Mucosa of rectum (tissue), 2 donors: ENCODE measurements at regions not wholly inside any gene's neighbourhood (a gene's known extent, or its start where the extent isn't known, plus 50 kb on each side); places are given as distances from the start of the nearest gene placed in this dataset.

Source experiments
- H3K27ac ChIP-seq, 2 donors: one replicate each; pipeline ENCODE4 v1.7.0; 2013; ENCODE audit warnings: inconsistent platforms in 2 of 2, low read depth in 2 of 2, low read length in 2 of 2
- H3K27me3 ChIP-seq, 2 donors: one replicate each; pipeline ENCODE4 v1.7.0; 2013; ENCODE audit warnings: low read length in 2 of 2; ENCODE audit not compliant: control insufficient read depth in 2 of 2, insufficient read depth in 2 of 2
- H3K36me3 ChIP-seq, 2 donors: one replicate each; pipeline ENCODE4 v1.7.0; 2013; ENCODE audit warnings: low read length in 2 of 2; ENCODE audit not compliant: control insufficient read depth in 2 of 2, insufficient read depth in 2 of 2
- H3K4me1 ChIP-seq, 2 donors: one replicate each; pipeline ENCODE4 v1.7.0; 2013; ENCODE audit warnings: low read length in 2 of 2, mild to moderate bottlenecking in 1 of 2; ENCODE audit not compliant: control insufficient read depth in 2 of 2, insufficient read depth in 2 of 2
- H3K4me3 ChIP-seq, 2 donors: one replicate each; pipeline ENCODE4 v1.7.0; 2013; ENCODE audit warnings: low read length in 2 of 2
- H3K9ac ChIP-seq, 2 donors: one replicate each; pipeline ENCODE4 v1.7.0; 2013; ENCODE audit warnings: low read length in 2 of 2, low read depth in 1 of 2, mild to moderate bottlenecking in 1 of 2
- H3K9me3 ChIP-seq, 2 donors: one replicate each; pipeline ENCODE4 v1.7.0; 2013; ENCODE audit warnings: low read length in 2 of 2; ENCODE audit not compliant: control insufficient read depth in 2 of 2
- donor health status: healthy.
- donor health status: Normal muscosa, but diverticular disease.

GRCh38 chr9:88773126-88773525 lies 218.1 kb upstream of the S1PR3 start:
- no peak overlapping the region for H3K9ac ChIP-seq
- H3K9me3 ChIP-seq: no peaks in the 10 kb centered on the region
- no peak overlapping the region for H3K27ac ChIP-seq
- no peaks in the 10 kb centered on the region for H3K27me3 ChIP-seq
- no peaks in the 10 kb centered on the region for H3K36me3 ChIP-seq
- no peaks in the 10 kb centered on the region for H3K4me1 ChIP-seq
- no peak overlapping the region for H3K4me3 ChIP-seq

- Histone ChIP-seq H3K36me3 (no peaks in the 10 kb centered on the region), H3K4me3 (no peak overlapping the region), H3K27ac (no peak overlapping the region), H3K27me3 (no peaks in the 10 kb centered on the region), H3K4me1 (no peaks in the 10 kb centered on the region), H3K9me3 (no peaks in the 10 kb centered on the region), H3K9ac (no peak overlapping the region)
Measured at GRCh38 chr9:88773627-88774244, 217.5 kb upstream of the S1PR3 start.

GRCh38 chr9:88775037-88775471 lies 216.2 kb upstream of the S1PR3 start:
- Histone ChIP-seq H3K27me3 (no peaks in the 10 kb centered on the region), H3K4me3 (no peak overlapping the region), H3K27ac (no peak overlapping the region), H3K9ac (no peak overlapping the region), H3K36me3 (no peaks in the 10 kb centered on the region), H3K9me3 (no peaks in the 10 kb centered on the region), H3K4me1 (no peaks in the 10 kb centered on the region)

- Histone ChIP-seq H3K27ac (no peak overlapping the region), H3K4me3 (no peak overlapping the region), H3K36me3 (no peaks in the 10 kb centered on the region), H3K9me3 (no peaks in the 10 kb centered on the region), H3K4me1 (no peaks in the 10 kb centered on the region), H3K9ac (no peak overlapping the region), H3K27me3 (no peaks in the 10 kb centered on the region)
Measured at GRCh38 chr9:88775559-88775958, 215.7 kb upstream of the S1PR3 start.

GRCh38 chr9:88775966-88776365 lies 215.3 kb upstream of the S1PR3 start:
- Histone ChIP-seq H3K9ac (no peak overlapping the region), H3K27ac (no peak overlapping the region), H3K9me3 (no peaks in the 10 kb centered on the region), H3K36me3 (no peaks in the 10 kb centered on the region), H3K4me3 (no peak overlapping the region), H3K4me1 (no peaks in the 10 kb centered on the region), H3K27me3 (no peaks in the 10 kb centered on the region)

- no peak overlapping the region for H3K27ac ChIP-seq
- H3K4me1 ChIP-seq: no peaks in the 10 kb centered on the region
Measured at GRCh38 chr9:88776717-88777497, 214.4 kb upstream of the S1PR3 start.

GRCh38 chr9:88777498-88778312 lies 213.6 kb upstream of the S1PR3 start:
- no peak overlapping the region for H3K4me3 ChIP-seq
- H3K27ac ChIP-seq: no peak overlapping the region
- no peak overlapping the region for H3K9ac ChIP-seq
- H3K4me1 ChIP-seq: no peaks in the 10 kb centered on the region
- no peaks in the 10 kb centered on the region for H3K36me3 ChIP-seq
- H3K27me3 ChIP-seq: no peaks in the 10 kb centered on the region
- no peaks in the 10 kb centered on the region for H3K9me3 ChIP-seq

More at GRCh38 chr9:88776717-88777497, 214.4 kb upstream of the S1PR3 start:
- no peak overlapping the region for H3K9ac ChIP-seq
- H3K36me3 ChIP-seq: no peaks in the 10 kb centered on the region
- H3K9me3 ChIP-seq: no peaks in the 10 kb centered on the region
- H3K27me3 ChIP-seq: no peaks in the 10 kb centered on the region
- no peak overlapping the region for H3K4me3 ChIP-seq

GRCh38 chr9:88781628-88782391 lies 209.5 kb upstream of the S1PR3 start:
- no peaks in the 10 kb centered on the region for H3K4me1 ChIP-seq
- H3K36me3 ChIP-seq: no peaks in the 10 kb centered on the region
- no peaks in the 10 kb centered on the region for H3K9me3 ChIP-seq
- H3K27me3 ChIP-seq: no peaks in the 10 kb centered on the region
- no peak overlapping the region for H3K9ac ChIP-seq
- no peak overlapping the region for H3K4me3 ChIP-seq
- H3K27ac ChIP-seq: no peak overlapping the region

GRCh38 chr9:88782931-88783710 lies 208.1 kb upstream of the S1PR3 start:
- no peaks in the 10 kb centered on the region for H3K36me3 ChIP-seq
- H3K27me3 ChIP-seq: no peaks in the 10 kb centered on the region
- H3K4me3 ChIP-seq: no peak overlapping the region
- no peak overlapping the region for H3K27ac ChIP-seq
- no peaks in the 10 kb centered on the region for H3K9me3 ChIP-seq
- H3K9ac ChIP-seq: no peak overlapping the region
- H3K4me1 ChIP-seq: no peaks in the 10 kb centered on the region
